ENCODE measurements at regions not wholly inside any gene's neighbourhood (a gene's known extent, or its start where the extent isn't known, plus 50 kb on each side); places are given as distances from the start of the nearest gene placed in this dataset.

DNA sequence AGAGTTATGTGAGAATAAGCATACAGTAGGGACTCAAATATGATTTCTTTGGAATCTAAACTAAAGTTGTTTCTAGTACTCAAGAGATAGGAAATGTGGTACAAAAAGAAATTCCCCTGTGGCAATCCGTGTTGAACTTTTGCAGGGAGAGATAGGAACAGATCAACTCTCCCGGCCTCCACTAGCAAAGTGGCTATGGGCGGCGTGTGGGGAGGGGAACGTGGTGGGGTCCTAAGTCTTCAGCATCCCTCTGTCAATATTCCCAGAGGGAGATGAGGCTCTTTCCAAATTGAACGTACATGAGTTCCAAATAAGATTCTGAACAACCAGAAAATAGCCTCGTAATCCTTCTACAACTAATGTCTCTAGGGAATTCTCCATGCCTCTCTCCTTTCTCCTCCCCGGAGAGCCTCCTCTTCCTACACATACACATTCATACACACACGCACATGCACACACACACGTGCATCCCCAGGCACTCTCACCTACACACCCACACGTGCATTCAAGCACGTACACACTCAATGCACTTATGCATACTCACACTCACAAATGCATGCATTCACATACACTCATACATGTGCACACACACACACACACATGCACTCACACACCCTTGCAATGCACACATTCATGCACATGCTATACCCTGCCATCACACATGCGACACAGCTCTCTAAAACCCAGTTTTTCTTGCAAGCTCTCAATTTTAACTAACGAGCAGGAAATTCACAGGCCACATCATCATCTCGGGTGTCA lies 244.8 kb downstream of the MAF start:
- Histone ChIP-seq H3F3A (ENCODE audit: insufficient read depth, low read length) (no peaks in the 10 kb centered on the region), H3K9me3 (ENCODE audit: low read length) (no peaks in the 10 kb centered on the region), H3K79me2 (ENCODE audit: insufficient read depth, low read length) (no peaks in the 10 kb centered on the region), H3K4me3 (ENCODE audit: low read depth, low read length, poor library complexity, severe bottlenecking) (no peak overlapping the region), H3K4me2 (ENCODE audit: low read length) (no peak overlapping the region), H3K4me1 (ENCODE audit: insufficient read depth, low read length, severe bottlenecking) (no peaks in the 10 kb centered on the region), H3K27ac (ENCODE audit: low read depth, low read length, poor library complexity, severe bottlenecking) (no peak overlapping the region), H3K36me3 (ENCODE audit: insufficient read depth, low read length) (no peaks in the 10 kb centered on the region), H3K9me2 (ENCODE audit: low read depth, low read length) (no peaks in the 10 kb centered on the region), H2AFZ (ENCODE audit: low read length) (no peak overlapping the region), H3K9ac (ENCODE audit: low read length) (no peak overlapping the region), H3K27me3 (ENCODE audit: insufficient read depth, low read length) (no peaks in the 10 kb centered on the region), H4K20me1 (ENCODE audit: insufficient read depth, low read length) (no peaks in the 10 kb centered on the region)
- TF ChIP-seq, protein P1, sequence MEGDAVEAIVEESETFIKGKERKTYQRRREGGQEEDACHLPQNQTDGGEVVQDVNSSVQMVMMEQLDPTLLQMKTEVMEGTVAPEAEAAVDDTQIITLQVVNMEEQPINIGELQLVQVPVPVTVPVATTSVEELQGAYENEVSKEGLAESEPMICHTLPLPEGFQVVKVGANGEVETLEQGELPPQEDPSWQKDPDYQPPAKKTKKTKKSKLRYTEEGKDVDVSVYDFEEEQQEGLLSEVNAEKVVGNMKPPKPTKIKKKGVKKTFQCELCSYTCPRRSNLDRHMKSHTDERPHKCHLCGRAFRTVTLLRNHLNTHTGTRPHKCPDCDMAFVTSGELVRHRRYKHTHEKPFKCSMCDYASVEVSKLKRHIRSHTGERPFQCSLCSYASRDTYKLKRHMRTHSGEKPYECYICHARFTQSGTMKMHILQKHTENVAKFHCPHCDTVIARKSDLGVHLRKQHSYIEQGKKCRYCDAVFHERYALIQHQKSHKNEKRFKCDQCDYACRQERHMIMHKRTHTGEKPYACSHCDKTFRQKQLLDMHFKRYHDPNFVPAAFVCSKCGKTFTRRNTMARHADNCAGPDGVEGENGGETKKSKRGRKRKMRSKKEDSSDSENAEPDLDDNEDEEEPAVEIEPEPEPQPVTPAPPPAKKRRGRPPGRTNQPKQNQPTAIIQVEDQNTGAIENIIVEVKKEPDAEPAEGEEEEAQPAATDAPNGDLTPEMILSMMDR (IDR thresholded peaks at IDR 0.05; ENCODE audit: low read length) = no peak
- no peak for TF ChIP-seq EZH2 (IDR thresholded peaks at IDR 0.05; ENCODE audit: borderline replicate concordance, low read length)

GRCh38 chr16:79351927-79352326 lies 248.6 kb downstream of the MAF start:
- Histone ChIP-seq H3K4me2 (ENCODE audit: low read length) (no peak overlapping the region), H3K27me3 (ENCODE audit: insufficient read depth, low read length) (no peaks in the 10 kb centered on the region), H3K79me2 (ENCODE audit: insufficient read depth, low read length) (no peaks in the 10 kb centered on the region), H3K9me3 (ENCODE audit: low read length) (no peaks in the 10 kb centered on the region), H3K9ac (ENCODE audit: low read length) (no peak overlapping the region), H3K9me2 (ENCODE audit: low read depth, low read length) (no peaks in the 10 kb centered on the region), H3K4me1 (ENCODE audit: insufficient read depth, low read length, severe bottlenecking) (no peaks in the 10 kb centered on the region), H3K4me3 (ENCODE audit: low read depth, low read length, poor library complexity, severe bottlenecking) (no peak overlapping the region), H3F3A (ENCODE audit: insufficient read depth, low read length) (no peaks in the 10 kb centered on the region), H3K27ac (ENCODE audit: low read depth, low read length, poor library complexity, severe bottlenecking) (no peak overlapping the region), H4K20me1 (ENCODE audit: insufficient read depth, low read length) (no peaks in the 10 kb centered on the region), H3K36me3 (ENCODE audit: insufficient read depth, low read length) (no peaks in the 10 kb centered on the region), H2AFZ (ENCODE audit: low read length) (no peak overlapping the region)
- TF ChIP-seq, protein P1 (IDR thresholded peaks at IDR 0.05; ENCODE audit: low read length) = no peak
- TF ChIP-seq EZH2 (IDR thresholded peaks at IDR 0.05; ENCODE audit: borderline replicate concordance, low read length) = no peak

DNA sequence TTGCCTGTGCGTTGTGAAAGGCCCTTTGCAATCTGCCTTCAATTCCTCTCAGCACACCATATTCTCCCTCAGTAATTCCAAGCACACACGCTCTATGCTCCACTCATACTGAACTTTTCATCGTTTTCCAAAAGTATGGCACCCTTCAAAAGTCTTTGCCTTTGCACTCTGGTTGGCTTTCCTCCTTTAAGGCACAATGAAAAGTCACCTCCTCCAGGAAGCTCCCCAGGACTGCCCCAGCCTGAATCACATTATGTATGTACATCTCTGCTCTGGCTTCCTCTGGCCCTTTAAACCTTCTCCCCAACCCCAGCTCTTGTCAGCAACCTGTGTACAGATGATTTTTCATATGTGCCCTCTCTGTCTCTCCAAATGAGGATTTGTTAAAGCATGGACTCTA lies 250.7 kb downstream of the MAF start:
- no peaks in the 10 kb centered on the region for H4K20me1 ChIP-seq (ENCODE audit: insufficient read depth, low read length)
- H2AFZ ChIP-seq (ENCODE audit: low read length) = no peak overlapping the region
- no peaks in the 10 kb centered on the region for H3K79me2 ChIP-seq (ENCODE audit: insufficient read depth, low read length)
- H3K4me1 ChIP-seq (ENCODE audit: insufficient read depth, low read length, severe bottlenecking) = no peaks in the 10 kb centered on the region
- no peaks in the 10 kb centered on the region for H3K36me3 ChIP-seq (ENCODE audit: insufficient read depth, low read length)
- H3K9me2 ChIP-seq (ENCODE audit: low read depth, low read length) = no peaks in the 10 kb centered on the region
- TF ChIP-seq EZH2 (IDR thresholded peaks at IDR 0.05; ENCODE audit: borderline replicate concordance, low read length) = no peak
- TF ChIP-seq, protein P1 (IDR thresholded peaks at IDR 0.05; ENCODE audit: low read length) = no peak
- H3K27ac ChIP-seq (ENCODE audit: low read depth, low read length, poor library complexity, severe bottlenecking) = no peak overlapping the region
- H3K4me3 ChIP-seq (ENCODE audit: low read depth, low read length, poor library complexity, severe bottlenecking) = no peak overlapping the region
- H3K9me3 ChIP-seq (ENCODE audit: low read length) = no peaks in the 10 kb centered on the region
- no peak overlapping the region for H3K9ac ChIP-seq (ENCODE audit: low read length)
- no peak overlapping the region for H3K4me2 ChIP-seq (ENCODE audit: low read length)
- H3K27me3 ChIP-seq (ENCODE audit: insufficient read depth, low read length) = no peaks in the 10 kb centered on the region
- no peaks in the 10 kb centered on the region for H3F3A ChIP-seq (ENCODE audit: insufficient read depth, low read length)
